ENCODE measurements at regions not wholly inside any gene's neighbourhood (a gene's known extent, or its start where the extent isn't known, plus 50 kb on each side); places are given as distances from the start of the nearest gene placed in this dataset.

DNA sequence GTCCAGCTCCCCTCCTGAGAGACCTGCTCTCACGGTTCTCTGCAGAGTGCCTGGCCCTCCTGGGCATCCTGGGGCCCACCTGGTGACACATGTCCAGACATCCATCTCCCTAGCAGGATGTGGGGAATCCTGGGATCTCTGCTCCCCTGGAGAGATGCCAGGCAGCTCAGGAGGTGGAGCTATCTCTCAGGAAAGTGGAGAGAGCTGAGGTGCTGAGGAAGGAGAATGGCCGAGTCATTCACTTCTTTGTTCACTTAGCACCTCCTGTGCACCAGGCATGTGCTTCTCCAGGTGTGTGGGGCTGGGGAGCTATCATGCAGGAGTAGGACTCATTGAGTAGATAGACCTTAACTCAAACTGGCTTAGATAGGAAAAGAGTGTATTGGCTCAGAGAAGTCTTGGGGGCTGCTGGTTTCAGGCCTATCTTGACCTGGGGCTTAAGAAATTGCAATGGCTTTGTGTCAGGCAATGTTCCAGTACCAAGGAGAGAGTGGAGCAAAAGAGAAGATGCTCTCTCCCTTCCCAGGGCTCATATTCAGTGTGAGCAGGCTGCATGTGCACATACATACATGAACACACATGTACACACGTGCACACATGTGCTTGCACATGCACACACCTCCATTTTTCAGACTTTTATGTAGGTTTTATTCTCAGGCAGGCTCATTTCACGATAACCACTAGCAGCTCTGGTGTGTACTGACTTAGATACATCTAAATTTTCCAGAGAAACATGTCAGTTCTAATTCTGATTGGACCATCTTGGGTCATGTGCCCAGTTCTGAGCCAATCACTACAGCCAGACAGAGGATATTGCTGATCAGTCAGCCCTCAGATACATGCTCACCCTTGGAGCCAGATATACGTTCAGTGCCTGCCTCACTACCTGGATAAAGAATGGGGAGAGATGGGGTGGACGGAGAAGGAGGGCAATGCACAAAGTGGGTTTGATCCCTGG lies 437.6 kb downstream of the PTPRU start:
- BruUV-seq (replicated peaks), result no TSS peak
- in situ Hi-C loops (cut with HindIII; ENCODE audit: extremely low pct_ligation_motif_present, low pct_unique_long_range_greater_than_20kb), result no loop called here
- POLR2A ChIA-PET, result no interaction called here

DNA sequence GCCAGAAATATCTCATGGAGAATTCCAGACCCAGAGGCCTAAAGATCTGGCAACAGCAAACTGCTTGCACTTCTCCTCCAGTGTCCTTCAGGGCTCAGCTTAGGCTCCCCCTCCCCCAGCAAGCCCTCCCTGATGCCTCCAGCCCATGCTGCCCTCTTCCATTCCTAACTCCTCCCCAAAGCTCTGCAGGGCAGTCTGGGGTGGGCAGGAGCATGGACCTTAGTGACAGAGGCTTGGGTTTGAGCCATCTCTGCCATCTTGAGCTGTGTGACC lies 436.8 kb downstream of the PTPRU start:
- no peaks in the 10 kb centered on the region for H3K9me3 ChIP-seq (ENCODE audit: low read length)
- FAIRE-seq (no peak), DNase-seq (ENCODE audit: low spot score) (no peak), ATAC-seq (no peak)
- no peaks in the 10 kb centered on the region for H3K36me3 ChIP-seq (replicated peaks in 1 of 2; ENCODE audit: control insufficient read depth in 1 of 2, insufficient read depth in 2 of 2, low read length in 2 of 2)
- no peaks in the 10 kb centered on the region for H3K79me2 ChIP-seq (ENCODE audit: insufficient read depth, low read length)
- no peak overlapping the region for H3K27ac ChIP-seq (ENCODE audit: extremely low read length, insufficient read depth, low read length)
- POLR2A ChIA-PET, result no interaction called here
- H3K4me1 ChIP-seq (ENCODE audit: insufficient read depth, low read length), result no peaks in the 10 kb centered on the region
- no peak overlapping the region for H3K4me3 ChIP-seq (replicated peaks in 1 of 3; ENCODE audit: insufficient read depth in 1 of 3, low read depth in 2 of 3, low read length in 3 of 3)
- in situ Hi-C loops (cut with HindIII; ENCODE audit: extremely low pct_ligation_motif_present, low pct_unique_long_range_greater_than_20kb), result no loop called here
- no peak overlapping the region for H2AFZ ChIP-seq (ENCODE audit: low read length)
- H4K20me1 ChIP-seq (ENCODE audit: insufficient read depth, low read length), result no peaks in the 10 kb centered on the region
- no peak overlapping the region for H3K4me2 ChIP-seq (ENCODE audit: low read depth, low read length)
- CTCF ChIA-PET (ENCODE audit: low intra/inter-chr PET ratio, low total read pairs), result no interaction called here
- H3K27me3 ChIP-seq (ENCODE audit: control insufficient read depth in 1 of 2, insufficient read depth in 2 of 2, low read length in 2 of 2), result no peaks in the 10 kb centered on the region; a peak in 1 of 5 replicates
- H3K9ac ChIP-seq (ENCODE audit: insufficient read depth, low read depth, low read length), result no peak overlapping the region
- BruUV-seq (replicated peaks), result no TSS peak
- intact Hi-C loops (cut with micrococcal nuclease; ENCODE audit: unreplicated experiment), result no loop called here
- TF ChIP-seq PAF1 (CRISPR knock-in tag; IDR thresholded peaks at IDR 0.05), result no peak
- TF ChIP-seq, protein P1, sequence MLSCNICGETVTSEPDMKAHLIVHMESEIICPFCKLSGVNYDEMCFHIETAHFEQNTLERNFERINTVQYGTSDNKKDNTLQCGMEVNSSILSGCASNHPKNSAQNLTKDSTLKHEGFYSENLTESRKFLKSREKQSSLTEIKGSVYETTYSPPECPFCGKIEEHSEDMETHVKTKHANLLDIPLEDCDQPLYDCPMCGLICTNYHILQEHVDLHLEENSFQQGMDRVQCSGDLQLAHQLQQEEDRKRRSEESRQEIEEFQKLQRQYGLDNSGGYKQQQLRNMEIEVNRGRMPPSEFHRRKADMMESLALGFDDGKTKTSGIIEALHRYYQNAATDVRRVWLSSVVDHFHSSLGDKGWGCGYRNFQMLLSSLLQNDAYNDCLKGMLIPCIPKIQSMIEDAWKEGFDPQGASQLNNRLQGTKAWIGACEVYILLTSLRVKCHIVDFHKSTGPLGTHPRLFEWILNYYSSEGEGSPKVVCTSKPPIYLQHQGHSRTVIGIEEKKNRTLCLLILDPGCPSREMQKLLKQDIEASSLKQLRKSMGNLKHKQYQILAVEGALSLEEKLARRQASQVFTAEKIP (CRISPR knock-in tag; IDR thresholded peaks at IDR 0.05; ENCODE audit: borderline replicate concordance), result no peak
- TF ChIP-seq ZNF792 (CRISPR knock-in tag; IDR thresholded peaks at IDR 0.05), result no peak
- TF ChIP-seq, protein P2, sequence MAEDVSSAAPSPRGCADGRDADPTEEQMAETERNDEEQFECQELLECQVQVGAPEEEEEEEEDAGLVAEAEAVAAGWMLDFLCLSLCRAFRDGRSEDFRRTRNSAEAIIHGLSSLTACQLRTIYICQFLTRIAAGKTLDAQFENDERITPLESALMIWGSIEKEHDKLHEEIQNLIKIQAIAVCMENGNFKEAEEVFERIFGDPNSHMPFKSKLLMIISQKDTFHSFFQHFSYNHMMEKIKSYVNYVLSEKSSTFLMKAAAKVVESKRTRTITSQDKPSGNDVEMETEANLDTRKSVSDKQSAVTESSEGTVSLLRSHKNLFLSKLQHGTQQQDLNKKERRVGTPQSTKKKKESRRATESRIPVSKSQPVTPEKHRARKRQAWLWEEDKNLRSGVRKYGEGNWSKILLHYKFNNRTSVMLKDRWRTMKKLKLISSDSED (CRISPR knock-in tag; IDR thresholded peaks at IDR 0.05), result no peak
- TF ChIP-seq TBL1XR1 (IDR thresholded peaks at IDR 0.05; ENCODE audit: borderline replicate concordance, low read length, partially characterized antibody), result no peak
- TF ChIP-seq, protein P3, sequence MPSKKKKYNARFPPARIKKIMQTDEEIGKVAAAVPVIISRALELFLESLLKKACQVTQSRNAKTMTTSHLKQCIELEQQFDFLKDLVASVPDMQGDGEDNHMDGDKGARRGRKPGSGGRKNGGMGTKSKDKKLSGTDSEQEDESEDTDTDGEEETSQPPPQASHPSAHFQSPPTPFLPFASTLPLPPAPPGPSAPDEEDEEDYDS (CRISPR knock-in tag; IDR thresholded peaks at IDR 0.05), result no peak
- TF ChIP-seq MXI1 (IDR thresholded peaks at IDR 0.05; ENCODE audit: borderline replicate concordance, low read depth, low read length), result no peak
- no peak for TF ChIP-seq TCF12 (IDR thresholded peaks at IDR 0.05)
- no peak for TF ChIP-seq TCF12 (CRISPR knock-in tag; IDR thresholded peaks at IDR 0.05)

More for the DNA sequence above, 437.6 kb downstream of the PTPRU start:
- Histone ChIP-seq H3K36me3 (replicated peaks in 1 of 2; ENCODE audit: control insufficient read depth in 1 of 2, insufficient read depth in 2 of 2, low read length in 2 of 2) (no peaks in the 10 kb centered on the region), H3K4me1 (ENCODE audit: insufficient read depth, low read length) (no peaks in the 10 kb centered on the region), H3K27ac (ENCODE audit: extremely low read length, insufficient read depth, low read length) (no peak overlapping the region), H2AFZ (ENCODE audit: low read length) (no peak overlapping the region), H3K4me2 (ENCODE audit: low read depth, low read length) (no peak overlapping the region), H3K9ac (ENCODE audit: insufficient read depth, low read depth, low read length) (no peak overlapping the region), H3K27me3 (ENCODE audit: control insufficient read depth in 1 of 2, insufficient read depth in 2 of 2, low read length in 2 of 2) (no peaks in the 10 kb centered on the region; a peak in 1 of 5 replicates), H4K20me1 (ENCODE audit: insufficient read depth, low read length) (no peaks in the 10 kb centered on the region), H3K4me3 (replicated peaks in 1 of 3; ENCODE audit: insufficient read depth in 1 of 3, low read depth in 2 of 3, low read length in 3 of 3) (no peak overlapping the region), H3K79me2 (ENCODE audit: insufficient read depth, low read length) (no peaks in the 10 kb centered on the region), H3K9me3 (ENCODE audit: low read length) (no peaks in the 10 kb centered on the region)
- DNase-seq (ENCODE audit: low spot score) (no peak), ATAC-seq (no peak), FAIRE-seq (no peak)
- no peak for TF ChIP-seq ZNF230 (CRISPR knock-in tag; IDR thresholded peaks at IDR 0.05)
- TF ChIP-seq, protein P4, sequence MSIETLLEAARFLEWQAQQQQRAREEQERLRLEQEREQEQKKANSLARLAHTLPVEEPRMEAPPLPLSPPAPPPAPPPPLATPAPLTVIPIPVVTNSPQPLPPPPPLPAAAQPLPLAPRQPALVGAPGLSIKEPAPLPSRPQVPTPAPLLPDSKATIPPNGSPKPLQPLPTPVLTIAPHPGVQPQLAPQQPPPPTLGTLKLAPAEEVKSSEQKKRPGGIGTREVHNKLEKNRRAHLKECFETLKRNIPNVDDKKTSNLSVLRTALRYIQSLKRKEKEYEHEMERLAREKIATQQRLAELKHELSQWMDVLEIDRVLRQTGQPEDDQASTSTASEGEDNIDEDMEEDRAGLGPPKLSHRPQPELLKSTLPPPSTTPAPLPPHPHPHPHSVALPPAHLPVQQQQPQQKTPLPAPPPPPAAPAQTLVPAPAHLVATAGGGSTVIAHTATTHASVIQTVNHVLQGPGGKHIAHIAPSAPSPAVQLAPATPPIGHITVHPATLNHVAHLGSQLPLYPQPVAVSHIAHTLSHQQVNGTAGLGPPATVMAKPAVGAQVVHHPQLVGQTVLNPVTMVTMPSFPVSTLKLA (IDR thresholded peaks at IDR 0.05), result peak; percentile 86
- TF ChIP-seq, protein P5, sequence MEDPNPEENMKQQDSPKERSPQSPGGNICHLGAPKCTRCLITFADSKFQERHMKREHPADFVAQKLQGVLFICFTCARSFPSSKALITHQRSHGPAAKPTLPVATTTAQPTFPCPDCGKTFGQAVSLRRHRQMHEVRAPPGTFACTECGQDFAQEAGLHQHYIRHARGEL (CRISPR knock-in tag; IDR thresholded peaks at IDR 0.05), result no peak
- intact Hi-C loops (cut with micrococcal nuclease; ENCODE audit: unreplicated experiment), result no loop called here
- CTCF ChIA-PET (ENCODE audit: low intra/inter-chr PET ratio, low total read pairs), result no interaction called here
- 19% methylated on average over 5 of the region's 6 CpGs for WGBS (ENCODE audit: low lambda C conversion rate)
